B cell (primary cell): ENCODE measurements at regions not wholly inside any gene's neighbourhood (a gene's known extent, or its start where the extent isn't known, plus 50 kb on each side); places are given as distances from the start of the nearest gene placed in this dataset.

ENCODE experiments used
- ATAC-seq: fragments of 200-7000 bp; cut with Tn5 transposase; one replicate; pipeline ENCODE4 v1.10.0; 2021; ENCODE audit warnings: low read depth, mild to moderate bottlenecking, moderate number of reproducible peaks, moderate library complexity
- CTCF ChIA-PET: fragments of 350-600 bp; sonication (Branson Sonifier 250); formaldehyde crosslinking; loops from one replicate; lab custom pipeline; 2021; ENCODE audit warnings: antibody characterized with exemption, inconsistent platforms; lab: Charles Lee
- POLR2A ChIA-PET: fragments of 350-600 bp; sonication (Branson Sonifier 250); formaldehyde crosslinking; loops from one replicate; lab custom pipeline; 2021; ENCODE audit warnings: antibody characterized with exemption; lab: Charles Lee
- DNase-seq: peaks from one replicate; pipeline ENCODE4 v3.0.0; 2013
- H2AFZ ChIP-seq: 2 replicates; pipeline ENCODE4 v1.6.1; 2012; ENCODE audit warnings: mild to moderate bottlenecking, low read depth, low read length; ENCODE audit not compliant: insufficient read depth, poor library complexity, severe bottlenecking
- H3K27ac ChIP-seq, 2 donors: 1 replicate in 1 of 2; 2 replicates in 1 of 2; pipeline ENCODE4 v1.5.1; 2012 to 2013; ENCODE audit warnings: low read length in 2 of 2, mild to moderate bottlenecking in 2 of 2, moderate library complexity in 1 of 2
- H3K27me3 ChIP-seq, 4 experiments: fragments of 200-600 bp in 1 of 4; sonication (generic) in 1 of 4; replicated peaks in 1 of 4; 1 replicate in 2 of 4; 2 replicates in 2 of 4; pipeline versions ENCODE4 v1.6.1 to v1.7.0; 2013 to 2016; ENCODE audit warnings: low read length in 3 of 4, mild to moderate bottlenecking in 2 of 4, mixed read lengths in 1 of 4, moderate library complexity in 1 of 4; ENCODE audit not compliant: insufficient read depth in 4 of 4, control insufficient read depth in 3 of 4; ENCODE audit errors: control extremely low read depth in 1 of 4
- H3K36me3 ChIP-seq, 2 experiments: replicated peaks in 1 of 2; 1 replicate in 1 of 2; 2 replicates in 1 of 2; pipeline versions ENCODE4 v1.6.1 to v1.7.1; 2013; ENCODE audit warnings: low read length in 1 of 2; ENCODE audit not compliant: insufficient read depth in 2 of 2, control insufficient read depth in 1 of 2; ENCODE audit errors: control extremely low read depth in 1 of 2, extremely low read depth in 1 of 2
- H3K4me1 ChIP-seq, 2 donors: fragments of 200-600 bp in 1 of 2; sonication (generic) in 1 of 2; 1 replicate in 1 of 2; 2 replicates in 1 of 2; pipeline versions ENCODE4 v1.5.1 to v1.6.1; 2013 to 2017; ENCODE audit warnings: low read length in 2 of 2; ENCODE audit not compliant: control insufficient read depth in 2 of 2, insufficient read depth in 2 of 2
- H3K4me2 ChIP-seq: replicated peaks from 2 replicates; pipeline ENCODE3; 2012; ENCODE audit warnings: mild to moderate bottlenecking, low read depth, low read length; ENCODE audit not compliant: poor library complexity, severe bottlenecking
- H3K4me3 ChIP-seq, 5 experiments: fragments of 200-600 bp in 1 of 5; sonication (generic) in 1 of 5; 1 replicate in 3 of 5; 2 replicates in 2 of 5; pipeline versions ENCODE4 v1.5.1 to v1.7.0; 2011 to 2016; ENCODE audit warnings: low read length in 4 of 5, mild to moderate bottlenecking in 4 of 5, low read depth in 2 of 5, control low read depth in 1 of 5, moderate library complexity in 1 of 5; ENCODE audit not compliant: insufficient read depth in 1 of 5; ENCODE audit errors: control extremely low read depth in 1 of 5, extremely low read depth in 1 of 5
- H3K79me2 ChIP-seq: fragments of 200-600 bp; sonication (generic); one replicate; pipeline ENCODE4 v1.6.0; 2016; ENCODE audit warnings: low read length; ENCODE audit not compliant: control insufficient read depth, insufficient read depth
- H3K9ac ChIP-seq: fragments of 200-600 bp; sonication (generic); 2 replicates; pipeline ENCODE4 v1.6.1; 2017; ENCODE audit warnings: mild to moderate bottlenecking, low read length, moderate library complexity
- H3K9me3 ChIP-seq, 3 donors: one replicate each; pipeline versions ENCODE4 v1.6.1 to v1.7.1; 2013; ENCODE audit warnings: low read length in 2 of 3; ENCODE audit not compliant: control insufficient read depth in 2 of 3, insufficient read depth in 1 of 3; ENCODE audit errors: control extremely low read depth in 1 of 3
- H4K20me1 ChIP-seq: 2 replicates; pipeline ENCODE4 v1.6.0; 2012; ENCODE audit warnings: mild to moderate bottlenecking, low read length; ENCODE audit not compliant: insufficient read depth, control insufficient read depth, poor library complexity, severe bottlenecking
- H3K27ac Mint-ChIP-seq: one replicate; pipeline ENCODE4 v1.8.0; 2021; ENCODE audit warnings: mixed read lengths
- H3K27me3 Mint-ChIP-seq: one replicate; pipeline ENCODE4 v1.8.0; 2021; ENCODE audit warnings: mixed read lengths
- H3K4me1 Mint-ChIP-seq: one replicate; pipeline ENCODE4 v1.8.0; 2021; ENCODE audit warnings: mixed read lengths
- H3K4me3 Mint-ChIP-seq: one replicate; pipeline ENCODE4 v1.8.0; 2021; ENCODE audit warnings: mixed read lengths
- H3K9me3 Mint-ChIP-seq: one replicate; pipeline ENCODE4 v1.8.0; 2022; ENCODE audit warnings: mixed read lengths; ENCODE audit not compliant: insufficient read depth
- CTCF ChIP-seq: fragments of 200-600 bp; IDR thresholded peaks from one replicate; pipeline ENCODE4 v1.8.0; 2022; ENCODE audit warnings: antibody characterized with exemption, mild to moderate bottlenecking
- EZH2 ChIP-seq: IDR thresholded peaks from 2 replicates; pipeline ENCODE4 v1.6.1; 2012; ENCODE audit warnings: borderline replicate concordance, low read depth, mild to moderate bottlenecking, moderate library complexity, low read length; ENCODE audit not compliant: insufficient read depth, poor library complexity, severe bottlenecking
- WGBS: methylation state at CpG from one replicate; pipeline ENCODE4 v1.1.5; 2013; ENCODE audit warnings: missing lambda C conversion rate; ENCODE audit not compliant: insufficient coverage; 5-methylcytosine and 5-hydroxymethylcytosine counted together
- intact Hi-C: fragments of 100-400 bp; cut with micrococcal nuclease; formaldehyde crosslinking; loops from one replicate; pipeline ENCODE4 v1.10.0; 2022

GRCh38 chr18:77439888-77440287, 190.2 kb downstream of the GALR1 start:
- TF ChIP-seq CTCF (no peak), EZH2 (no peak)
- no peaks in the 10 kb centered on the region for H4K20me1 ChIP-seq
- Mint-ChIP-seq H3K27me3 (peaks cover 17% of the 10 kb centered on the region), H3K9me3 (peaks cover 3% of the 10 kb centered on the region), H3K4me3 (no peak overlapping the region), H3K27ac (no peak overlapping the region), H3K4me1 (no peaks in the 10 kb centered on the region)
- POLR2A ChIA-PET: no interaction called here
- no peak for DNase-seq
- intact Hi-C loops: no loop called here
- H3K9me3 ChIP-seq: peaks cover 0 to 6% (median 0%) of the 10 kb centered on the region in 3 donors
- H3K9ac ChIP-seq: no peak overlapping the region
- no peaks in the 10 kb centered on the region for H3K79me2 ChIP-seq
- no peak overlapping the region for H3K27ac ChIP-seq
- no peak overlapping the region for H2AFZ ChIP-seq
- H3K4me1 ChIP-seq: no peaks in the 10 kb centered on the region
- H3K27me3 ChIP-seq: peaks cover 0 to 2% (median 0%) of the 10 kb centered on the region in 4 experiments
- CTCF ChIA-PET: no interaction called here
- ATAC-seq: no peak
- no CpG with 5 or more reads among the region's 2 CpGs for WGBS
- H3K4me2 ChIP-seq: no peak overlapping the region
- H3K36me3 ChIP-seq: no peaks in the 10 kb centered on the region
- no peak overlapping the region for H3K4me3 ChIP-seq

- no peak overlapping the region for H3K4me3 Mint-ChIP-seq
- H3K9me3 Mint-ChIP-seq: peaks cover 3% of the 10 kb centered on the region
- Histone ChIP-seq H3K4me1 (no peaks in the 10 kb centered on the region), H3K79me2 (no peaks in the 10 kb centered on the region), H3K4me2 (no peak overlapping the region), H3K36me3 (no peaks in the 10 kb centered on the region), H2AFZ (no peak overlapping the region), H3K27me3 (peaks cover 0 to 2% (median 0%) of the 10 kb centered on the region in 4 experiments), H3K9me3 (peaks cover 0 to 6% (median 0%) of the 10 kb centered on the region in 3 donors), H3K9ac (no peak overlapping the region), H3K4me3 (no peak overlapping the region), H3K27ac (no peak overlapping the region), H4K20me1 (no peaks in the 10 kb centered on the region)
- ATAC-seq: no peak
- ChIA-PET POLR2A (no interaction called here), CTCF (no interaction called here)
- no peak for DNase-seq
- WGBS: 75% methylated on average over 6 of the region's 6 CpGs
- H3K27ac Mint-ChIP-seq: no peak overlapping the region
- no peaks in the 10 kb centered on the region for H3K4me1 Mint-ChIP-seq
- TF ChIP-seq CTCF: no peak
- TF ChIP-seq EZH2: no peak
- intact Hi-C loops: no loop called here
- H3K27me3 Mint-ChIP-seq: peaks cover 17% of the 10 kb centered on the region
These were observed 192.7 kb downstream of the GALR1 start for GRCh38 chr18:77442393-77442792.
